Right lobe of liver (tissue), 4 donors: ENCODE measurements at regions not wholly inside any gene's neighbourhood (a gene's known extent, or its start where the extent isn't known, plus 50 kb on each side); places are given as distances from the start of the nearest gene placed in this dataset.

Experiments
- CTCF ChIP-seq, 4 donors: fragments of 200-600 bp in 3 of 4; fragments of 450-650 bp in 1 of 4; IDR thresholded peaks; one replicate each; pipeline versions ENCODE4 v1.5.1 to v1.8.0; 2016 to 2022; ENCODE audit warnings: antibody characterized with exemption in 4 of 4, mild to moderate bottlenecking in 2 of 4
- POLR2A ChIP-seq: fragments of 450-650 bp; IDR thresholded peaks from one replicate; pipeline ENCODE4 v1.6.1; 2017; ENCODE audit warnings: antibody characterized with exemption, mild to moderate bottlenecking
- donor health status: DM: no; HTN: no; CAD: no.
- donor health status: DM: no; HTN: no; CAD: no.
- donor health status: DM: no; HTN: yes; CAD: no.

- TF ChIP-seq CTCF (IDR thresholded peaks at IDR 0.05) (no peak), POLR2A (no peak)
Measured at GRCh38 chr2:116877944-116878343, 936.5 kb upstream of the DDX18 start.
